GM21717 (cell line): ENCODE measurements at regions not wholly inside any gene's neighbourhood (a gene's known extent, or its start where the extent isn't known, plus 50 kb on each side); places are given as distances from the start of the nearest gene placed in this dataset.

ENCODE experiments used
- ATAC-seq: cut with Tn5 transposase; IDR thresholded peaks from one replicate; pipeline ENCODE4 v1.9.1; 2021; ENCODE audit warnings: mild to moderate bottlenecking, moderate library complexity; ENCODE audit not compliant: unreplicated experiment

DNA sequence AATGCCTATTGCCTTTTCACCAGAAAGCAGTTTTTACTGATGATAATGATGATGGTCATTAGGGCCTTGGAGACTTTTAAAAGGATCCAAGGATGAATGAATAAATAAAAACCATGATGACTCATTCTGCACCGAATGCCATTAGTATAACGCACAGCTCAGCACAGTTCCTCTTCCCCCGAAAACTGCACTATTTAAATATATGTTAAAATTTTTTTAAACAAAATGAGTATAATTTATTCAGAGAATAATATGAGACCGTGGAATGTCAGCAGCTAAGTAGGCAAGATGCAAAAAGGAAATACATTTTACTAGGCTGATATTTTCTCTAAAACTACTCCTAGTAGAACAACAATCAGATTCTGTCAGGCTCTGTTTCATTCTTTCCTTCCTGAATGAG lies 83.4 kb upstream of the NANOGP8 start:
- no peak for ATAC-seq

GRCh38 chr15:35167675-35168074 lies 82.6 kb upstream of the NANOGP8 start:
- ATAC-seq, result no peak

DNA sequence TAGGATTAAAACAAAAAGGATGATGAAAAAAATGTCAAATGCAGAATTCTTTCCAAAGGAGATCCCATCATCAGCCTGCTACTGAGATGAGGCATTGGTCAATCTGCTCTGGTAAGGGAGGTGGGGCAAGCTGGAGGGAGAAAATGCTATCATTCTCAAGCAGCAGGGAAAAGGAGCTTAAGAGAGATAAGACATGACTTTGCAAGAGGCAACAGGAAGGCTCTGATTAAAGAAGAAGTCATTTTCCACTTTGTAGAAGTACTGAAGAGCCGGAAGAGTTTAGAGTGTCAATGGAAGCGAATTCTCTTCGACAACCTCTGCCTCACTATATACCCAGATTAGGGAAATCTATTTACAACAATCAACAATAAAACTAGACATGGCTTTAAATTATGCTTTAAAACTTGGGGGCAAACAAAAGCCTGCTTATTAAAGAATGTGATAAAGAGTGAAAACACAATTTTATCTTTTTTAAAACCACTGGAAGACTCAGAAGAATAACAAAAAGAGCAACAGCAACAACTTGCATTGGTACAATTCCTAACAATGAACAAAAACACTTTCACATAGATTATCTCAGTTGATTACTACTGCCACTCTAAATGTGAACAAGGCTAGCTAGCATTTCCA lies 81.8 kb upstream of the NANOGP8 start:
- no peak for ATAC-seq

- no peak for ATAC-seq
Measured at GRCh38 chr15:35161694-35162093, 76.6 kb upstream of the NANOGP8 start.

GRCh38 chr15:35159170-35159569 lies 74.1 kb upstream of the NANOGP8 start:
- no peak for ATAC-seq

DNA sequence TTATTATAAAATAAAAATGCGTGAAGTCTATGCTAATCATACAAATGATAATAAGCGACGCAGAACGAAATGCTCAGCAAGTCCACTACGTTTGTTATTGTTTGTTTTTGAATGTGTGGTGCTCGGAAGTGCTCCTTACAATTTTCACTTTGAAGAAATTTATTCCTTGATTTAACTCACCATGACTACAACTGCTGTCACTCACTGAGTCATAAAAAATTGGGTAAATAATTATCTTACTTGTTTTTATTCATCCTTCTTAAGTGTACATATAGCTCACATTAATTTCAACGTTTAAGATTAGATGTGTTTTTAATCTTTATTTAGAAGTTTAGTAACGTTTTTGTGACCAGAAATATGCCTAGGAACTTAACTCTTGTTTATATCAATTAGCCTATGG lies 66.7 kb upstream of the NANOGP8 start:
- ATAC-seq, result no peak

DNA sequence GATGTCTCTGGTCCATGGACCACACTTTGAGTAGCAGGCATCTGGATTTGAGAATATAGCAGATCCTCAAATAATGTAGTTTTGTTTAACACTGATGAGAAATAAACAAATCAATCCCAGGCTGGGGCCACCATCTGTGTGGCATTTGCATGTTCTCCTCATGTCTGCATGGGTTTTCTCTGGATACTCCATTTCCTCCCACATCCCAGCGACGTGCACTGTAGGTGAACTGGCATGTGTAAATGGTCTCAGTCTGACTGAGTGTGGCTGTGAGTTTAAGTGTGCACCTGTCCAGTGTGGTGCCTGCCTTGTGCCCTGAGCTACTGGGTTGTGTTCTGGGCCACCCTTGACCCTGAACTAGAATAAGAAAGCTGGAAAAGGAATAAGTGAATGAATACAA lies 66.3 kb upstream of the NANOGP8 start:
- ATAC-seq, result no peak

DNA sequence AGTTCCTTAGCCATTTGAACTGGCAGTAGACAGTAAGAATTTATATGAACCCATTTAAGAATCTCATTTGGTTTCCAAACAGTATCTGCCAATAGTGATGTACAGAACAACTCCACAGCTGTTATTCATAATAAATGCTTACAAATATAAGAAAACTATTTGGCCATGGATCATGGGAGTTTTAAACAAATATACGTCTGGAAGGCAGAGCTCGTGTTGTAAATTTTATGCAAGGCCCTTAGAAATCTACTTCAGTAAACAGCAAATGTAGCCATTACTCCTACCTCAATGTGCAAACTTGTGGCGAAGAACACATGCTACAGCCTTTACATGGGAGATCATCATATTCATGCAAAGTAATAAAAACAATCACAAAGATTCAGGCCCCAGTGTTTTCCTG lies 65.3 kb upstream of the NANOGP8 start:
- ATAC-seq, result no peak

DNA sequence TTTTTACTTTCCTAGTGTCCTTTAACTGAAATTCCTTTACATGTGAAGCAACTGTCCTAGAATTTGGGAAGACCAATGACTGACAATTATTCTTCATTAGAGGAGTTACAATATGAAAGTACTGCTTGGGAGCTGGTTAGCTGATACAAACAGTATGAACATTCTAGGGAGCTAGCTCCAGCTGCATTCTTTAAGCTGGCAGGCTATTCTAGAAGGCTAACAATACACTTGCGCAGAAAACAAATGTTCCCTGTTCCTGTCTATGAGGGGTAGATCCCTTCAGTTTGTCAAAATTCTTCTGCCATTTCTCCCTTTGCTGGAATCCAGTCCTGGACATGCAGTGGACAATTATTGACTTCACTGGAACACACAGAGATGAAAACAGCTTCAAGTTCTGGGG lies 60.2 kb upstream of the NANOGP8 start:
- no peak for ATAC-seq

DNA sequence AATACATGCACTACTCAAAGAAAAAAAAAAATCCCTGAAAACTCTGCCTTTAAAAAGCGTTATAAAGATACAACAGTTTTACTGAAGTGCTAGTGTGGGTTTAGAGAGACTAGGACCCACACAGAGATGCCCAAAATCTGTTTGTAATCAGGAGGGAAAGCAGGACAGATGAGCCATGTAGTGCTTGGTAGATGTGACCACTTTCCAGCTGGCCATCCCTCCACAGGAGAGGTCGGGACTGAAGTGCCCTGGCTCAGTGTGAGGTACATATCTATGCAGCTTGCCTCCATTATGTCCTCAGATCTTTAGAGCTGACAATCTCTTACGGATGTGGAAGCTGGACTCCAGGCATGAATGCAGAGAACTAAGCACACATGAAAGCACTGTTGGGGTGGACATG lies 57.5 kb upstream of the NANOGP8 start:
- no peak for ATAC-seq

DNA sequence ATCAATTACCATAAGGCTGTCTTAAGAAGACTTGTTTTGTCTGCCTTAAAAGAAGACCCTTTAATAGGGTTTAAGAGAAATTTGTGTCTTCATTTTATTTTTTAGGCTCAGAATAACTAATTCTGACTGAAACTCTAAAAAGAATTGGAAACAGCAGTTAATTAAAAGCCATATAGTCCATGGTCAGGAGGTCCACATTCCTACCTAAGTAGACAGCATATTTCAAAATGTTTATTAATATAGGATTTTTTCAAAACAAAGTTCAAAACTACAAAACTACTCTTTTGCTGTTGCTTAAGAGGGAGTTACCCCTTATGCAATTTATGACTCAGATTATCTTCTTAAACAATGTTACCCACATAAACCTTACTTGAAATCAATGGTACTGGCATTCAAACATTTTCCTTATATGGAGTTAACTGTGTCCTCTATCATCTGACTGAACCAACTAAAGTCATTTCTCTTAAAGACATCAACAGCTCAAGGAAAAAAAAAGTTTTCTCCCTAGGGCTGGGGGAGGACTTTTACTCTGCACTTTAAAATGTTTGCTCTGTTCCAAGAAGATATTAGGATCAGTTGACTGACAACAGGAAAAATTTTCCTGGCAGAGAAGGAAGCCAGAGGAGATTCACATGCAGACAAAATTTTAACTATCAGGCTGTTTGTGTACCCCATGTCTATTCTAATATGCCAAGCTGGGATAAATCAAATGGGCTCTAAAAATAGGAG lies 56.8 kb upstream of the NANOGP8 start:
- ATAC-seq, result no peak

- no peak for ATAC-seq
Measured at GRCh38 chr15:35139822-35140221, 54.7 kb upstream of the NANOGP8 start.

- ATAC-seq, result no peak
Measured at GRCh38 chr15:35137190-35137574, 52.1 kb upstream of the NANOGP8 start.

DNA sequence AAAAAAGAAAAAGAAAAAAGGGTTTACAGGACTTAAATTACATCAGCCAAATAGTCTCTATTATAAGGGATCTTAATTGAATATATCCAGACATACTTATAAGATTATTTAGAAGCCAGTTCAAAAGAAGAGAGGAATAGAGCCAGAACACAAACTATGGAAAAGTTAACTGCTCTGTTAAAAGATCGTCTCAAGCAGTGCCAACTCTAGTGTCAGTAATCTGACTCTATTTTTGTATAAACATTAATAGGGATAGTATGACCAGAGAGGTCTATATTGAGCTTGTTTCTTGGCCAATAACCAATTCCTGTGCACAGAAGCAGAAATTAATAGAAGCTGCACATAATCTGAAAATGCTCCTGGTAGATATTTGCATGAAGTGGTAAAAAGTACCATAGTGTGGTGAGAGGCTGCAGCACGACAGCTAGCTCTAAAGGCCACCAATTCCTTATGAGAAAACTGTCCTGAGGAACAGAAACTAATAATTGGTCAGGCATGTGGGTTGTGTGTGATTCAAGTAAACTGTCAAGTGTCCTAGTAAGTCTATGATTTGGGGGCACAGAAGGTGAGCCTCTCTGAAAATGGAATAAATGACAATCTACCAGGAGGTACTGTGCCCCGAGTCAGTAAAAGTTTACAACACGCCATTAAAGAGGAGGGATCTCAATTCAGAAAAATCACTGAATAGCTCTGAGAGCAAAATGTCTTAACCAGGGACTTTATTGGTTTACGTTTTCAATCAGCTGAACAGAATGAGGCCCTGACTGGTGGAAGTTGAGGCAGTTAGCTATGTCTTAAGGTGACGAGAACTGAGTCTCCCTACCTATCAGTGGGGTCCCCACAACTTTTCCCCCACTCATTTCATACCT lies 51.5 kb upstream of the NANOGP8 start:
- ATAC-seq, result peak; percentile 98
